Suprapubic skin (tissue), 4 donors: ENCODE measurements at regions not wholly inside any gene's neighbourhood (a gene's known extent, or its start where the extent isn't known, plus 50 kb on each side); places are given as distances from the start of the nearest gene placed in this dataset.
"Not testable (repeated sequence)": the region's sequence is repeated elsewhere in the genome, so short reads cannot be mapped to it uniquely, and the experiment has no call there.

Experiments
- DNase-seq, 2 donors: peaks; one replicate each; pipeline ENCODE4 v3.0.0-alpha.2; 2019; ENCODE audit warnings: low spot score in 2 of 2
- H3K27ac ChIP-seq: fragments of 200-600 bp; sonication (generic); one replicate; pipeline ENCODE4 v1.5.1; 2019
- H3K27me3 ChIP-seq: fragments of 200-600 bp; sonication (generic); one replicate; pipeline ENCODE4 v1.5.1; 2019
- H3K36me3 ChIP-seq: fragments of 200-600 bp; sonication (generic); one replicate; pipeline ENCODE4 v1.5.1; 2019
- H3K4me1 ChIP-seq: fragments of 200-600 bp; sonication (generic); one replicate; pipeline ENCODE4 v1.5.1; 2019
- H3K4me3 ChIP-seq: fragments of 200-600 bp; sonication (generic); one replicate; pipeline ENCODE4 v1.5.1; 2019; ENCODE audit warnings: mild to moderate bottlenecking
- H3K9me3 ChIP-seq: fragments of 200-600 bp; sonication (generic); one replicate; pipeline ENCODE4 v1.5.1; 2019
- EP300 ChIP-seq: sonication (generic); formaldehyde crosslinking; IDR thresholded peaks from one replicate; pipeline ENCODE4 v1.6.1; 2017; ENCODE audit warnings: antibody characterized with exemption
- POLR2A ChIP-seq, 2 donors: fragments of 450-650 bp; IDR thresholded peaks; one replicate each; pipeline ENCODE4 v1.6.1; 2017; ENCODE audit warnings: antibody characterized with exemption in 2 of 2, mild to moderate bottlenecking in 2 of 2, moderate library complexity in 2 of 2
- POLR2AphosphoS5 ChIP-seq, 3 donors: sonication (generic); formaldehyde crosslinking; IDR thresholded peaks; one replicate each; pipeline ENCODE4 v1.6.1; 2017; ENCODE audit warnings: antibody characterized with exemption in 3 of 3
- WGBS: methylation state at CpG from one replicate; pipeline ENCODE4 v1.1.5; 2018; 5-methylcytosine and 5-hydroxymethylcytosine counted together
- TF ChIP-seq, protein P1 (sequence below), 2 donors: fragments of 200-600 bp in 1 of 2; fragments of 450-650 bp in 1 of 2; sonication (generic) in 1 of 2; IDR thresholded peaks; one replicate each; pipeline ENCODE4 v1.5.1; 2016 to 2019; ENCODE audit warnings: antibody characterized with exemption in 2 of 2, mild to moderate bottlenecking in 1 of 2, moderate library complexity in 1 of 2

DNA sequence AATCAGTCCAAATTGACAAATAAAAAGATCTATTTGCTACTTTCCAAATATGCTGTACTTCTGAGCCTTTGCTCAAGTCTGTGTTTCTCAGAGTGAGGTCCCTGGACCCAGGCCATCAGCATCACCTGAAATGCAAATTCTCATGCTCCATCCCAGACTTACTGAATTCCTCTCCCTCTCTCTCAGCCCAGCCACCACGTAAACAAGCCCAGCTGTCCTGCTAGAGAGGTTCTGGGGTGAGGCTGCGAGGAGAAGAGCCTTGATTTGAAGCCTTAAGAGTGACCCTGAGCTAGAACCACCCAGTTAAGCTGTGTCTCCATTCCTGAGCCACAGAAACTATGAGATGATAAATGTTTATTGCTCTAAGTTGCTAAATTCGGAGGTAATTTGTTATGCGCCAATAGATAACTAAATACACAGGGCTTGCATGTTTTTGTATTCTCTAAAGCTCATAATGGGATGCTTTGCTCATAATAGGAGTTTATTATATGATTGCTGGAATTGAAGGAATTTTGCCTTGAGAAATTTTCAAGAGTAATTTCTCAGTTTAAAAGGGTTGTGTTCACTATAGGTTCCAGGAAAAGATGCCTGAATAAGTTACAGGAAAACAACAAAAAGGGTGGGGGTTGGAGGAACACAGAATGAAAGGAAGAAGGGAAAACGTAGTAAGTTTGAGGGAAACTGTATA lies 98.9 kb upstream of the SPATA31D4 start:
- H3K27me3 ChIP-seq = no peaks in the 10 kb centered on the region
- no peaks in the 10 kb centered on the region for H3K9me3 ChIP-seq
- no peak overlapping the region for H3K27ac ChIP-seq
- H3K4me3 ChIP-seq = no peak overlapping the region
- no peaks in the 10 kb centered on the region for H3K4me1 ChIP-seq
- H3K36me3 ChIP-seq = no peaks in the 10 kb centered on the region
- no peak for TF ChIP-seq POLR2A (IDR thresholded peaks at IDR 0.05)
- no peak for TF ChIP-seq EP300
- TF ChIP-seq, protein P1, sequence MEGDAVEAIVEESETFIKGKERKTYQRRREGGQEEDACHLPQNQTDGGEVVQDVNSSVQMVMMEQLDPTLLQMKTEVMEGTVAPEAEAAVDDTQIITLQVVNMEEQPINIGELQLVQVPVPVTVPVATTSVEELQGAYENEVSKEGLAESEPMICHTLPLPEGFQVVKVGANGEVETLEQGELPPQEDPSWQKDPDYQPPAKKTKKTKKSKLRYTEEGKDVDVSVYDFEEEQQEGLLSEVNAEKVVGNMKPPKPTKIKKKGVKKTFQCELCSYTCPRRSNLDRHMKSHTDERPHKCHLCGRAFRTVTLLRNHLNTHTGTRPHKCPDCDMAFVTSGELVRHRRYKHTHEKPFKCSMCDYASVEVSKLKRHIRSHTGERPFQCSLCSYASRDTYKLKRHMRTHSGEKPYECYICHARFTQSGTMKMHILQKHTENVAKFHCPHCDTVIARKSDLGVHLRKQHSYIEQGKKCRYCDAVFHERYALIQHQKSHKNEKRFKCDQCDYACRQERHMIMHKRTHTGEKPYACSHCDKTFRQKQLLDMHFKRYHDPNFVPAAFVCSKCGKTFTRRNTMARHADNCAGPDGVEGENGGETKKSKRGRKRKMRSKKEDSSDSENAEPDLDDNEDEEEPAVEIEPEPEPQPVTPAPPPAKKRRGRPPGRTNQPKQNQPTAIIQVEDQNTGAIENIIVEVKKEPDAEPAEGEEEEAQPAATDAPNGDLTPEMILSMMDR (IDR thresholded peaks at IDR 0.05) = no peak
- TF ChIP-seq POLR2AphosphoS5 (IDR thresholded peaks at IDR 0.05) = no peak
- 71% methylated on average over 5 of the region's 5 CpGs for WGBS
- no peak for DNase-seq

- WGBS = 95% methylated on average over 8 of the region's 8 CpGs
Observed at GRCh38 chr9:81830431-81830830, 97.8 kb upstream of the SPATA31D4 start.

GRCh38 chr9:81832571-81833285 lies 95.5 kb upstream of the SPATA31D4 start:
- H3K27ac ChIP-seq = no peak overlapping the region

More at GRCh38 chr9:81830431-81830830, 97.8 kb upstream of the SPATA31D4 start:
- not testable (repeated sequence) for H3K27me3 ChIP-seq, H3K27ac ChIP-seq, H3K4me1 ChIP-seq, H3K9me3 ChIP-seq, DNase-seq, H3K4me3 ChIP-seq, H3K36me3 ChIP-seq

DNA sequence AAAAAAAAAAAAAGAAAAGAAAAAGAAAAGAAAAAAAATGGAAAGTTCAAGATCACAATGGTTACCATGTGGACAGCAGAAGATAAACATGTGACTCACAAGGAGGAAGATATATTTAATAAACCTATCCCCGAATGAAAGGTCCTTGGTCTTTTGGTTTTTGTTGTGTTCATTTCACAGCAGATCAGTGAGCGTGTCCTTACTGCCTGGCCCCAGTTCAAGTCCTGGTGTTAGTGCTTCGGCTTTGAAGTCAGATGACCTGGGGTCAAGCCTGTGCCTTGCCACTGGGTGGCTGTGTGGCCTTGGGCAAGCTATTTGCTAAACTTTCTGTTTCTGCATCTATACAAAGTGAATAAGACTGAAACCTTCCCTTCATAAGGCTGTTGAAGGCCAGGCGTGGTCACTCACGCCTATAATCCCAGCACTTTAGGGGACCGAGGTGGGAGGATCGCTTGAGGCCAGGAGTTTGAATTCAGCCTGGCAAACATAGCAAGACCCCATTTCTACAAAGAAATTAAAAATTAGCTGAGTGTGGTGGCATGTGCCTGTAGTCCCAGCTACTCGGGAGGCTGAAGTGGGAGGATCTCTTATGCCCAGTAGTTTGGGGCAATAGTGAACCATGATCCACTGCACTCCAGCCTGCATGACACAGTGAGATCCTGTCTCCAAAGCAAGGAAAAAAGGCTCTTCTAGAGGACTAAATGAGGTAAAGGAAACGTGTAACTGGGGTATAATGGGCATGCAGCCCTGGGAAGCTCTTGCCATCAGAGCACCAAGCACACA lies 94.5 kb upstream of the SPATA31D4 start:
- Histone ChIP-seq H3K4me3 (no peak overlapping the region), H3K4me1 (no peaks in the 10 kb centered on the region), H3K27me3 (no peaks in the 10 kb centered on the region), H3K9me3 (no peaks in the 10 kb centered on the region), H3K36me3 (no peaks in the 10 kb centered on the region), H3K27ac (no peak overlapping the region)
- DNase-seq = no peak
- 83% methylated on average over 9 of the region's 9 CpGs for WGBS
- TF ChIP-seq POLR2A (IDR thresholded peaks at IDR 0.05) = no peak
- TF ChIP-seq POLR2AphosphoS5 (IDR thresholded peaks at IDR 0.05) = no peak
- TF ChIP-seq, protein P1 (IDR thresholded peaks at IDR 0.05) = no peak

More at GRCh38 chr9:81832571-81833285, 95.5 kb upstream of the SPATA31D4 start:
- no peaks in the 10 kb centered on the region for H3K4me1 ChIP-seq
- no peaks in the 10 kb centered on the region for H3K27me3 ChIP-seq
- H3K9me3 ChIP-seq = no peaks in the 10 kb centered on the region
- H3K36me3 ChIP-seq = no peaks in the 10 kb centered on the region
- no peak overlapping the region for H3K4me3 ChIP-seq
- no peak for DNase-seq
- 81% methylated on average over 6 of the region's 6 CpGs for WGBS
- TF ChIP-seq EP300 (no peak), POLR2AphosphoS5 (IDR thresholded peaks at IDR 0.05) (no peak), POLR2A (IDR thresholded peaks at IDR 0.05) (no peak)
- TF ChIP-seq, protein P1 (IDR thresholded peaks at IDR 0.05) = no peak

- DNase-seq = no peak
- H3K4me3 ChIP-seq = no peak overlapping the region
- no peaks in the 10 kb centered on the region for H3K9me3 ChIP-seq
- TF ChIP-seq POLR2A (IDR thresholded peaks at IDR 0.05) (no peak), EP300 (no peak), POLR2AphosphoS5 (IDR thresholded peaks at IDR 0.05) (no peak)
- TF ChIP-seq, protein P1 (IDR thresholded peaks at IDR 0.05) = no peak
- no peak overlapping the region for H3K27ac ChIP-seq
- H3K36me3 ChIP-seq = no peaks in the 10 kb centered on the region
- H3K27me3 ChIP-seq = no peaks in the 10 kb centered on the region
- 76% methylated on average over 6 of the region's 6 CpGs for WGBS
- H3K4me1 ChIP-seq = peaks cover 4% of the 10 kb centered on the region
Observed at GRCh38 chr9:81841333-81841732, 86.9 kb upstream of the SPATA31D4 start.
